ENCODE measurements at regions not wholly inside any gene's neighbourhood (a gene's known extent, or its start where the extent isn't known, plus 50 kb on each side); places are given as distances from the start of the nearest gene placed in this dataset.

DNA sequence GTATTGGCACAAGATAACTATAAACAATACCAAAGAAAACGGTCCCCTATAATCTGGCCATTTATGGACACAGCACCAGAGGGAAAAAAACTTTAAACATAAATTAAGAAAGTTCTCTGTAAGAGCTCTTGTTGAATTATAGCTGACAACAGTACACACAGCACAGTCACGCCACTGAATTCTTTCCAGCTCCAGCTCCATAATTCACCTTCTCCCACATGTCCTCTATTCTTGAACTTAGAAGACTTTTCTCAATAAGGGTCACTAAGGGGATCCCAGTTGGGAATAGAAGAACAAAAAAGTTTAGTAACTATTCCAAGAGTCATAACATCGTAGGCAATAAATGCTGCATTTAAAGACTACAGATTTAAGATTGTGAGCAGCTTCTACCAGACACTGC is 124.6 kb upstream of the CYP1B1 start:
- DNase-seq, result no peak
- Histone ChIP-seq H3K36me3 (no peaks in the 10 kb centered on the region), H3K27ac (no peak overlapping the region), H3K4me3 (no peak overlapping the region), H3K4me1 (no peaks in the 10 kb centered on the region), H3K27me3 (no peaks in the 10 kb centered on the region), H3K9me3 (no peaks in the 10 kb centered on the region)
- intact Hi-C loops (cut with DNase I), result no loop called here
- 71% methylated on average over 3 of the region's 3 CpGs for WGBS (ENCODE audit: insufficient coverage, low coverage, low lambda C conversion rate, missing lambda C conversion rate)
- no peak for ATAC-seq
- TF ChIP-seq, protein P1, sequence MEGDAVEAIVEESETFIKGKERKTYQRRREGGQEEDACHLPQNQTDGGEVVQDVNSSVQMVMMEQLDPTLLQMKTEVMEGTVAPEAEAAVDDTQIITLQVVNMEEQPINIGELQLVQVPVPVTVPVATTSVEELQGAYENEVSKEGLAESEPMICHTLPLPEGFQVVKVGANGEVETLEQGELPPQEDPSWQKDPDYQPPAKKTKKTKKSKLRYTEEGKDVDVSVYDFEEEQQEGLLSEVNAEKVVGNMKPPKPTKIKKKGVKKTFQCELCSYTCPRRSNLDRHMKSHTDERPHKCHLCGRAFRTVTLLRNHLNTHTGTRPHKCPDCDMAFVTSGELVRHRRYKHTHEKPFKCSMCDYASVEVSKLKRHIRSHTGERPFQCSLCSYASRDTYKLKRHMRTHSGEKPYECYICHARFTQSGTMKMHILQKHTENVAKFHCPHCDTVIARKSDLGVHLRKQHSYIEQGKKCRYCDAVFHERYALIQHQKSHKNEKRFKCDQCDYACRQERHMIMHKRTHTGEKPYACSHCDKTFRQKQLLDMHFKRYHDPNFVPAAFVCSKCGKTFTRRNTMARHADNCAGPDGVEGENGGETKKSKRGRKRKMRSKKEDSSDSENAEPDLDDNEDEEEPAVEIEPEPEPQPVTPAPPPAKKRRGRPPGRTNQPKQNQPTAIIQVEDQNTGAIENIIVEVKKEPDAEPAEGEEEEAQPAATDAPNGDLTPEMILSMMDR (IDR thresholded peaks at IDR 0.05), result no peak
- no peak for TF ChIP-seq POLR2A (IDR thresholded peaks at IDR 0.05)

DNA sequence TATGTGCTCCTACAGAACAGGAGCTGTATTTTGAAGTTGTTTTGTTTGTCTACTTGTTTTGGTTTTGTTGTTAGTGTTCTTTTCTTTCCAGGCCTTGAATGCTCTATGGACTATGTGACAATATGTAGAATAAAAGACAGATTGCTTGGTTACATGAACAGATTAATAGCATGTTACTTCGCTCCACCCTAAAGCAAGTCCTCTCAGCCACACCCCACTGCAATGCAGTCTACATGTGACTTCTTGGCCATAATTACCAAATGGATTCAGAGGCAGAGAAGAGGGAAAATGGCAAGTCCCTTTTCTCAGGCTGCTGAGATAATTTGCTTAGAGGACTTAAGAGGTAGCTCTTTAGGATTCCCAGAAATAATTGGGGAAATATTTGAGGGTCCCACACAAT is 123.2 kb upstream of the CYP1B1 start:
- TF ChIP-seq POLR2A (IDR thresholded peaks at IDR 0.05), result no peak
- TF ChIP-seq, protein P1 (IDR thresholded peaks at IDR 0.05), result no peak
- Histone ChIP-seq H3K9me3 (no peaks in the 10 kb centered on the region), H3K4me1 (no peaks in the 10 kb centered on the region), H3K4me3 (no peak overlapping the region), H3K36me3 (no peaks in the 10 kb centered on the region), H3K27me3 (no peaks in the 10 kb centered on the region), H3K27ac (no peak overlapping the region)
- ATAC-seq (no peak), DNase-seq (no peak)
- 100% methylated on average over 1 of the region's 1 CpG for WGBS (ENCODE audit: insufficient coverage, low coverage, low lambda C conversion rate, missing lambda C conversion rate)
- intact Hi-C loops (cut with DNase I), result no loop called here

DNA sequence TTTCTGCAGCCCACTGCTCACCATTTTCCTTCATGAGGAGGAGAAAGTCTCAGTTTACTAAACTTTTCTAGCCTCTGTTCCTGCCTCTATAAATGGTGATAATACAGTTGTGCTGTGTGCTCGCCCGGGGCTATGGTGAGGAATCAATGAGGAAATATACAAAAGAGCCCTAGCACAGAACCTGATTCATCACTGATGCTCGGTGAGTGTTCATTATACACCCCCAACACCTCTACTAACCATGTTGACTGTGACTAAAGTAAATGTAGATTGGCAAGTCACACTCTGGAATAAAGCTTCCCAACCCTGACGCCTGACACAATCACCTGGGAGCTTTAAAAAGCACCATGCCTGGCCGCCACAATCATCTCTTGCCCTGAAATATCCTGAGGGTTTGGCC is 118.8 kb upstream of the CYP1B1 start:
- no peak for ATAC-seq
- intact Hi-C loops (cut with DNase I), result no loop called here
- H3K27me3 ChIP-seq, result no peaks in the 10 kb centered on the region
- no peaks in the 10 kb centered on the region for H3K4me1 ChIP-seq
- no peak overlapping the region for H3K4me3 ChIP-seq
- no peaks in the 10 kb centered on the region for H3K36me3 ChIP-seq
- no peaks in the 10 kb centered on the region for H3K9me3 ChIP-seq
- WGBS (ENCODE audit: insufficient coverage, low coverage, low lambda C conversion rate, missing lambda C conversion rate), result 81% methylated on average over 5 of the region's 5 CpGs
- no peak overlapping the region for H3K27ac ChIP-seq
- TF ChIP-seq, protein P1 (IDR thresholded peaks at IDR 0.05), result no peak
- no peak for TF ChIP-seq POLR2A (IDR thresholded peaks at IDR 0.05)
- no peak for DNase-seq

DNA sequence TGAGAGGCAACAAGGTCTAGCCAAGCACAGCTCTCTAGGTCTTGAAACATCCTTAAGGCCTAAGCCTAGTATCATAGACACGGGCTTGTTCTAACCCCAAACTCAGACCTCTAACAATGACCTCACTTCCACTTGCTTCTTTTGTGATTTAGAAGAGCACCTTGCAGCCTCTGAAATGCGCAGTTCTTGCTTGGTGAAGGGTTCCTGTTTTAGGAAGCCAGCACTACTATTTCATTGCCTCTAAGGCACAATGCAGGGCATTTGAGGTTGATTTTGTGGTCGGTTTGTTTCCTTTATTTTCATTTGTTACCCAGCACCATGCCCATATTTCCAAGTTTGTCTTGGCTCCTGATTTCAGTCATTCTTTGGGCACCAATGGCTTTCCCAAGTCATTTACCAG is 117.0 kb upstream of the CYP1B1 start:
- H3K27me3 ChIP-seq, result no peaks in the 10 kb centered on the region
- WGBS (ENCODE audit: insufficient coverage, low coverage, low lambda C conversion rate, missing lambda C conversion rate), result 59% methylated on average over 3 of the region's 3 CpGs
- H3K4me3 ChIP-seq, result no peak overlapping the region
- TF ChIP-seq POLR2A (IDR thresholded peaks at IDR 0.05), result no peak
- H3K9me3 ChIP-seq, result no peaks in the 10 kb centered on the region
- intact Hi-C loops (cut with DNase I), result no loop called here
- no peak overlapping the region for H3K27ac ChIP-seq
- ATAC-seq (no peak), DNase-seq (no peak)
- H3K36me3 ChIP-seq, result no peaks in the 10 kb centered on the region
- H3K4me1 ChIP-seq, result peaks cover 0 to 5% (median 3%) of the 10 kb centered on the region in 4 donors

DNA sequence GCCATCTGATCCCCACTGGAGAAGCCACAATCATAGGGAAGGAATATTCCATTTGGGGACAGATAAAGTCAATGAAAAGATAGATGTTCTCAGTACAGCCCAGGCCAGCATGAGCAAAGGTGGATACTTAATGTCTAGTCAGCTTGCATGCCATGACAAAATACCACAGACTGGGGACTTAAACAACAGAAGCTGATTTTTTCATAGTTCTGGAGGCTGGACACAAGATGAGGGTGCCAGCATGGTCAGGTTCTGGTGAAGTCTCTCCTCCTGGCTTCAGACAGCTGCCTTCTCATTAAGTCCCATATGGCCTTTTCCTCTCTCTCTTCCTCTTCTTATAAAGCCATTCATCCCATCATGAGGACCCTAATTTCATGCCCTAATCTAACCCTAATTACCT is 116.1 kb upstream of the CYP1B1 start:
- H3K27ac ChIP-seq, result no peak overlapping the region
- no peaks in the 10 kb centered on the region for H3K36me3 ChIP-seq
- H3K4me3 ChIP-seq, result no peak overlapping the region
- H3K4me1 ChIP-seq, result peaks cover 0 to 11% (median 4%) of the 10 kb centered on the region in 4 donors
- no peak for DNase-seq
- ATAC-seq, result no peak
- no peaks in the 10 kb centered on the region for H3K9me3 ChIP-seq
- no peaks in the 10 kb centered on the region for H3K27me3 ChIP-seq
- intact Hi-C loops (cut with DNase I), result no loop called here
- no peak for TF ChIP-seq POLR2A (IDR thresholded peaks at IDR 0.05)
- TF ChIP-seq, protein P1 (IDR thresholded peaks at IDR 0.05), result no peak

All from right lobe of liver (tissue), 6 donors.